ENCODE measurements at regions not wholly inside any gene's neighbourhood (a gene's known extent, or its start where the extent isn't known, plus 50 kb on each side); places are given as distances from the start of the nearest gene placed in this dataset.
"Not testable (repeated sequence)": the region's sequence is repeated elsewhere in the genome, so short reads cannot be mapped to it uniquely, and the experiment has no call there.

DNA sequence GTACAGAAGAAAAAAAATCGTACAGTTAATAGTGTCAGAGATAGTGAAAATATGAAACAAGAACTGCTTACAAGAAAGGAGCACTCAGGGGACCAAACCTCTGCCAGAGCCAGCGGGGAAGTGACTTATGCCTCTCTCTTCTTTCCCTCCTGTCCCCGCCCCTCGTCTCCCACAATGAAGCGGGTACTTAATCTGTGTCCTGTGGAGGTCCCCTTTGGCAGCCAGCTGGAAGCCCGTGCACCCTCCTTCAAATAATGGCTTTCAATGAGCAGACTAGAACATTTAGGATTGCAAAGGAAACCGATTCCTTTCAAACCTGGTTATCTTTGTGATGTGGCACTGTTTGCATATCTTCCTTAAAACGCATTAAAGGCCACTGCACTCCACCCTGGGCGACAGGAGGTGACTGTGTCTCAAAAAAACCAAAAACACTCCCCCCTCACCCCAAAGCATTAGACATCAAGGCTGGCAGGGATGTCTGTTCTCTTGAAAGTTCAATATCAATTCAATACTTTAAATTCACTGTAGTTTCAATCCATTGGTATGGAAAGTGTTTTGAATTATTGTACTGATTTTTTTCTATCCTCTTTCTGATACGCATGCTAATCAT is 51.7 kb downstream of the PPIAL4C start:
- not testable (repeated sequence) for ATAC-seq

DNA sequence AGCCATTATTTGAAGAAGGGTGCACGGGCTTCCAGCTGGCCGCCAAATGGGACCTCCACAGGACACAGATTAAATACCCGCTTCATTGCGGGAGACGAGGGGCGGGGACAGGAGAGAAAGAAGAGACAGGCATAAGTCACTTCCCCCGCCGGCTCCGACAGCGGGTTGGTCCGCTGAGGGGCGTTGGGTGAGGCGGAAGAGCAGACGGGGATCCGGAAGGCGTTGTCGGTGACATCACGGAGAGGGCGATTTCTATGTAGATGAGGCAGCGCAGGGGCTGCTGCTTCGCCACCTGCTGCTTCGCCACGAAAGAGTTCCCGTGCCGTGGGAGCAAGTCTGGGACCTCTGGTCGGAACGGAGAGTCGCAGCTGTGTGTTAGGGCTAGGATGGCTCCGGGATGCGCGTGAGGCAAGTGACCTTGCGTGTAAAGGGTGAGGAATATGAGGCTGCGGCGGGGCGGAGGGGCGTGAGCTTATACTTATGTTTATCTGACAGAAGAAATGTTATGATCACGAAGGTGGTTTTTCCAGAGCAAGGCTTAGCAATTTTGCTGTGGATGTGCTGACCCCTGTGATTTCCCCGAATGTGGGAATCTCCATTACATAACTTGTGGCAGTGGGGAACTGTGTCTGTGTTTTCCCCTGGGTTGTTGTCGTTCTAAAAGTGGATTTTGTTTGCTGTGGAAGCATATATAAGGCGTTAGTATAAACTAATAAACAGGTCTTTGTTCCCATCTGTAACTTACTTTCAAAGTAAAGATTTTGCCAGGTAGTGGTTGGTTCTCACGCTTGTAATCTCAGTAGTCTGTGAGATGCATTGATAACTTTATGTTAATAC is 52.9 kb downstream of the PPIAL4C start:
- ATAC-seq: peak; percentile 83 to 87

- not testable (repeated sequence) for ATAC-seq
These were observed 54.8 kb downstream of the PPIAL4C start for GRCh38 chr1:149638481-149638880.

- ATAC-seq: not testable (repeated sequence)
These were observed 55.4 kb downstream of the PPIAL4C start for GRCh38 chr1:149638901-149639658.

DNA sequence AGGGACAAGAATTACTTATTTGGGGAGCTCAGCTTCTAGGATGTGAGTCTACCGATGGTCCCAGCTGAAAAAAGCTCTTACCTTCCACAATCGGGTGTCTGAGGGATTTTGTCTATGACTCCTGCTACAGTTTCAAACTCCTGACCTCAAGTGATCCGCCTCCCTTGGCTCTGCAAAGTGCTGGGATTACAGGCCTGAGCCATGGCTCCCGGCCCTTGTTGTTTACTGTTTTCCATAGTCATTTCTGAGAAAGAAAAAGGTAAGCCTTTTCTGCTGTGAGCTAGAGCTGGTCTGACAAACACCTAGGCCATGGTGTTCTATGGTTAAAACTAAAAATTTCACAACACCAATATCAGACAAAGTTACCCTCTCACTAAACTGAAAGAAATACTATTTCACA is 57.5 kb downstream of the PPIAL4C start:
- not testable (repeated sequence) for ATAC-seq

GRCh38 chr1:149644818-149645217 is 61.2 kb downstream of the PPIAL4C start:
- ATAC-seq: not testable (repeated sequence)

GRCh38 chr1:149646360-149647017 is 62.8 kb downstream of the PPIAL4C start:
- ATAC-seq: peak; percentile 45 to 53

GRCh38 chr1:149647018-149647373 is 63.3 kb downstream of the PPIAL4C start:
- ATAC-seq: peak in 1 of 2 donors; percentile 41

- not testable (repeated sequence) for ATAC-seq
These were observed 74.1 kb downstream of the PPIAL4C start for GRCh38 chr1:149657750-149658149.

DNA sequence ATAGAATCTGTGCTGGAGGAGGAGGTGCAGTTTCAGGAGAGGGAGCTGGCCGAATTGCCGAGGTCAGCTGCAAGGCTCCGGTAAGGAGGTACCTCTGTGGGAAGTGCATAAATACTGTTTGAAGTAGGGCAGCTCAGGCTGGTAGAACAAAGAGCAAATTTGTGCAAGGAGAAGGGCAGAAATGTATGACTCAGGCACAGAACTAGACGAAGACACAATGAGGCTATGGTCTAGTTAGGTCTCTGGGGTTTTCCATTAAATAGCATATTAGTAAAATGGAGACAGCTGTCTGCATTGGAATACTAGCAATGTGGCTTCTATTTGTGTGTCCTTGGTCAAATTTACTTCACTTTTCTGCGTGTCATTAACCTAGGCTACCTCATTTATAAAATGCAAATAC is 74.5 kb downstream of the PPIAL4C start:
- ATAC-seq: not testable (repeated sequence)

DNA sequence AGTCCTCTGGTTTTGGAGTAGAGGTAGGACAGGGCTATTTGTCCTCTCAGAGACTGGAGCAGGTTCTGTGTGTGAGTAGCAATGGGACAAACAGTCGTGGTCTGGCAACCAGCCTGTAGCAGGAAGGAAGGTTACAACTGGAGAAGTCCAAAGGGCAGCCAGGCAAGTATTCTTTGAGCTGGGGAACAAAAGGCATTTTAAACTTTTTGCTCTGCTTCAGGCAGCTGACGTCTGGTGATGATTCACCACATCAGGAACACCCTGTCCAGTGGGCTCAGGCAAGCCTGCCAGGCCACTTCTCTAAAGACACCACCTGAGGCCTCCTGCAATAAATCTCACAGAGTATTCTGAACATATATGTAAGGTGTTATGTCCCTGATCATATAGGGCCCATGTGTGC is 81.0 kb downstream of the PPIAL4C start:
- not testable (repeated sequence) for ATAC-seq

- ATAC-seq: not testable (repeated sequence)
These were observed 81.4 kb downstream of the PPIAL4C start for GRCh38 chr1:149665033-149665432.

- not testable (repeated sequence) for ATAC-seq
These were observed 81.9 kb downstream of the PPIAL4C start for GRCh38 chr1:149665528-149665927.

- ATAC-seq: not testable (repeated sequence)
These were observed 89.7 kb downstream of the PPIAL4C start for GRCh38 chr1:149673231-149673909.

- ATAC-seq: not testable (repeated sequence)
These were observed 91.3 kb downstream of the PPIAL4C start for GRCh38 chr1:149674921-149675320.

- ATAC-seq: not testable (repeated sequence)
These were observed 93.7 kb downstream of the PPIAL4C start for GRCh38 chr1:149677359-149677758.

GRCh38 chr1:149686593-149687238 is 95.8 kb upstream of the FCGR1A start:
- ATAC-seq: peak; percentile 80 to 82

- not testable (repeated sequence) for ATAC-seq
These were observed 91.1 kb upstream of the FCGR1A start for GRCh38 chr1:149691399-149691798.

- not testable (repeated sequence) for ATAC-seq
These were observed 89.5 kb upstream of the FCGR1A start for GRCh38 chr1:149692804-149693539.

DNA sequence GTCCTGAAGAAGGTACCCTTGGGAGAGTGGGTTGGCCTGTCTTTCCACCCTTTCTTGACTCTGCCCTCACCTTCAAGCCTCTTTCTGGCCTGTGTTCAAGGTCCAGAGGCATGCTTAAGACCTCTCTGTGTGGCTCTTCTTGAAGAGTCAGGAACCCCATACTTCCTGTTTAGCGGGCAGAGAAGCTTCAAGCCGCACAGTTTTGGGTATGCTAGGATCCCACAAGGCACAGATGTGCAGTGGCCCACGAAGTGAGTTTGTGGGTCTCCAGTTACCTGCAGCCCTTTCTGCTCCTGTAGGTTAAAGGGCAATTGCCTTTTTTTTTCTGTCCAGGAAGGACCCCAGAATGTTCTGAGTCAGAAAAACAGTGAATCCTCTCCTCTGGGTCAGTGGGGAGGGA is 87.4 kb upstream of the FCGR1A start:
- ATAC-seq: not testable (repeated sequence)

DNA sequence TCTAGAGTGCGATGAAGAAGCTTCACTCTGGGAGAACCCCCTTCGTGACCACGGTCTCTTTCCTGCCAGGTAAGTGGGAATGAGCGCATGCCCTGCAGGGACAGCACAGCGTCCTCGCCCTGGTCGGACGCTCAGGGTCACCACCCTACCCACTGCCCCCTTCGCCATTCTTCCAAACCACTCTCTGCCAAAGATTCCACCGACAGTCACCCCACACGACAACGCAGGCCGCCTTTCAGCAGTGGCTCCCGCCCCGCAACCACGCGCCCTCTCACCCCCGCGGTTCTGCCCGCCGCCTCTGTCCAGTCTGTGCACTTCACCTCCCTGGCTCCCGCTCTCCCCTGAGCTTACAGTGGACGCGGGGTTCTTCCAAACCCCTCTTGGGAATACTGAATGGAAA is 82.3 kb upstream of the FCGR1A start:
- not testable (repeated sequence) for ATAC-seq
